Stimulated activated naive CD4-positive, alpha-beta T cell (primary cell): ENCODE measurements at regions not wholly inside any gene's neighbourhood (a gene's known extent, or its start where the extent isn't known, plus 50 kb on each side); places are given as distances from the start of the nearest gene placed in this dataset.
A peak's percentile ranks its signal among the peaks of the same experiment; 100 is the strongest.
"Not testable (repeated sequence)": the region's sequence is repeated elsewhere in the genome, so short reads cannot be mapped to it uniquely, and the experiment has no call there.

ENCODE experiments used
- DNase-seq, 6 experiments: peaks; one replicate each; lab custom pipeline; 2025; lab: John Stamatoyannopoulos, UW

DNA sequence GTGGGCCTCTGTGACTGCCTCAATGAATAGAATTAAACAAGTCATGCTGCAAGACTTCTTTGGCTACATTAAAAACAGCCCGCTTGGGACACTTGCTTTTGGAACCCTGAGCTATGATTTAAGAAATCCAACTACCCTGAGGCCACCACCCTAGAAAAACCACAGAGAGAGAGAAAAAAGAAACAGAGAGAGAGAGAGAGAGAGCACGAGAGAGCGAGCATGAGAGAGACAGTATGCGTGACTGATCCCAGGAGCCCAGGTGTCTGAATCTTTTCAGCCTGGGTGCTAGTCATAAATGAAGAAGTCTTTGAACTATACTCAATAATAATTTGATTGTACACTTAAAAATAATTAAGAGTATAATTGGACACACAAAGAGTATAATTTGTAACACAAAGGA lies 123.1 kb upstream of the FREM1 start:
- DNase-seq, result no peak

- no peak for DNase-seq
Observed at GRCh38 chr9:15032860-15033259, 122.6 kb upstream of the FREM1 start.

DNA sequence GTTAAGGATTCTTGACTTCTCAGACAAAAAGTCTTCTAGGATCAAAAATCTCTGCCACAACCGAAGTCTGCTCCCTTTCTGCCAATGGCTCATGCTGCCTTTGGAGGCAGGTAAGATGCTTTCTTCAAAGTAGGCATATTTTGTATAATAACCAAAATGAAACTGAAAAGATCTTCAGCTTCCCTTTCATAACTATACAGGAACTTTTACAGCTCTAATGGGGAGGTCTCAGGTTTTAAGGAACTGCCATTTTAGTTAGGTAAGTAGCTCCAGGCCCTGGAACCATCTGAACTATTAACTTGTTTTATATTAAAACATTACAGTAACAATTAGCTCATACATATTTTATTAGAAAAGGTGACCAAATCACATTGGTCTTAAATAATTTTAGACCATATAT lies 110.9 kb upstream of the FREM1 start:
- DNase-seq, result no peak

- DNase-seq, result no peak
Observed at GRCh38 chr9:15018096-15018637, 107.9 kb upstream of the FREM1 start.

GRCh38 chr9:15010581-15010980 lies 100.4 kb upstream of the FREM1 start:
- no peak for DNase-seq

GRCh38 chr9:15007698-15008097 lies 97.5 kb upstream of the FREM1 start:
- no peak for DNase-seq

DNA sequence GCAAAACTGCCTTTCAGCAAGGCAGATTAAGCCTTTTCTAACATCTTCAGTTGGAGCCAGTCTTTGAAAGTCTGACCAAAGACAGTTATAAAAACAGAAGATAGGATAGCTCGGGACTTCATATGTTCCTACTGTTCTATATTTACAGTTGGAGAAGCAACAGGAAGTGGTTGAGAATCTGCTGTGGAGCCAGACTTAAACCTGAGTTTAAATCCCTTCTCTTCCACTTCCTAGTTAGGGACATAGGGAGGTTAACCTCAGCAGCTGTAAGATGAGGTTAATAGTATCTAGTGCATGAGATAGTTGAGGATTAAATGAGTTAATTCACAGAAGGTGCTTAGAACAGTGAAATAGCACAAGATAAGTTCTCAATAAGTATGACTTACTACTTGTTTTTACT lies 84.5 kb upstream of the FREM1 start:
- no peak for DNase-seq

GRCh38 chr9:14993901-14994554 lies 83.8 kb upstream of the FREM1 start:
- peak in 4 of 6 experiments; percentile 9 to 58 (median 52) for DNase-seq

DNA sequence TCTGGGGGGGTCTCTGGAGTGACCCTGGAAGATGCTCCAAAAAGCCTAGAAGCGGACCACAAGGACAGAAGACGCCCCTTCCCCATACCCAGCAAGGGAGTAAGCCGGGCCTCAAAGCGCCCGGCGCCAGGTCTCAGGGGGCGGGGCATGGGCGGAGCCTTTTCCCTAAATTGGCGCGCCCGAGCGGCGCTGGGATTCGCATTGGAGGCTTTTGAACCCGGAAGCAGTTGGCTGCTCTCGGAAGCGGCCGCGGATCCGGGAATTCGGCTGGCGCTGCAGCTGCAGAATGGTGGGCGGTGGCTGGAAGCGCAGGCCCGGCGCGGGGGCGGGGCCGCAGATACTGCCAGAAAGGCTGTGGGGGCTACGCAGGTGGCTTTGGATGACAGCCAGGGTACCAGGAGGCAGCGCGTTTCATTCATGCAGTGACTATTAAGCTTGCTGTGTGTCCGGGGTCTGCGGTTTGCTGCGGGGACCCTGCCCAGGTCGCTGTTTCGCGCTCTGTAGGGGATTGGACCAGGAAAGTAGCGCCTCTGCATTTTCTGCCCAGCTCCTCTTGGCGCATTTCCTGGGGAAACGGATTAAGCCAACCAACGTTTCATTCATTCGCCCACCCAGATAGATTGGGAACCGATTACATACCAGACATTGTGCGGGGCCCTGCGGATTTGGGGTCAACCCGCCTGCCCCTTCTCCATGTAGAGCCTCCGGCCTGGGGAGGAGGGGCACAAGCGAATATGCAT lies 83.0 kb upstream of the FREM1 start:
- DNase-seq, result peak in 5 of 6 experiments; percentile 10 to 37 (median 22)

- peak in 1 of 6 experiments; percentile 17 for DNase-seq
Observed at GRCh38 chr9:14992516-14992915, 82.3 kb upstream of the FREM1 start.

GRCh38 chr9:14992081-14992480 lies 81.9 kb upstream of the FREM1 start:
- peak in 3 of 6 experiments; percentile 27 to 43 (median 27) for DNase-seq

DNA sequence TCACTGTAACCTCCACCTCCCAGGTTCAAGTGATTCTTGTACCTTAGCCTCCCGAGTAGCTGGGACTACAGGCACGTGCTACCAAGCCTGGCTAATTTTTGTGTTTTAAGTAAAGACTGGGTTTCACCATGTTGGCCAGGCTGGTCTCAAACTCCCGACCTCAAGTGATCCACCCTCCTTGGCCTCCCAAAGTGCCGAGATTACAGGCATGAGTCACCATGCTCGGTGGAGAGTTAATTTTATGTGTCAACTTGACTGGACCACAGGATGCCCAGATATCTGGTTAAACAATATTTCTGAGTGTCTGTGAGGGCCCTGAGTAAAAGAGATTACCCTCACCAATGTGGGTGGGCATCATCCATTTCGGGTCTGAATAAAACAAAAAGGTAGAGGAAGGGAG lies 80.4 kb upstream of the FREM1 start:
- DNase-seq, result not testable (repeated sequence)

DNA sequence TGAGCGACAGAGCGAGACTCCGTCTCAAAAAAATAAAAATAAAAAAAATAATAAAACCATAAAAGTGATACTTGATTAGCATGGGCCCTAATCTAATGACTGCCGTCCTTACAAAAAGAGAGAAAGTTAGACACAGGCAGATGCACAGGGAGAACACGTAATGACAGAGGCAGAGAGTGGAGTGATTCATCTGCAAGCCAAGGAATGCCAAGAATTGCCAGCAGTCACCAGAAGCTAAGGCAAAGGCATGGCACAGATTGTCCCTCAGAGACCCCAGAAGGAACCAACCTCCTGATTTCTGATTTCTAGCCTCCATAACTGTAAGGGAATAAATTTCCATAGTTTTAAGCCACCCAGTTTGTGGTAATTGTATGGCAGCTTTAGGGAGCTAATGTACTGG lies 79.6 kb upstream of the FREM1 start:
- DNase-seq, result no peak

- DNase-seq, result not testable (repeated sequence)
Observed at GRCh38 chr9:14989336-14989735, 79.1 kb upstream of the FREM1 start.

- no peak for DNase-seq
Observed at GRCh38 chr9:14987858-14988257, 77.6 kb upstream of the FREM1 start.

DNA sequence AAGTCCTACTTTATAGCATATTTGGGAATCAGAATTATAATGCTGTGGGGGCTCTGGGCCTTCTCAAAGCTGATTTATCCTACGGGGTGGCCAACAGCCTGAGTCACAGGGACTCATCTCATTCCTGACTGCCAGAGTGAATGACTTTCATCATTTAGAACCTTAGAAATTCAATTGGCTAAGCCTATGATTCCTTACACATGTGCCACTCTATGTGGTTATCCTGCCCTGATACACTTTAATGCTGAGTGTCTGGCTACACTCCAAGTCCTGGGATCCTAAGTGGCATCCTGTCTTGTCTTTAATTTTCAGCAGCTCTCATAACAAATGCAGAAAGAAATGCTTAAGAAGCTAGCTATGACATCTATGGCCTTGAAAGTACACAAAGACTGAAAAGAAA lies 75.2 kb upstream of the FREM1 start:
- no peak for DNase-seq

GRCh38 chr9:14983599-14983998 lies 73.4 kb upstream of the FREM1 start:
- no peak for DNase-seq

DNA sequence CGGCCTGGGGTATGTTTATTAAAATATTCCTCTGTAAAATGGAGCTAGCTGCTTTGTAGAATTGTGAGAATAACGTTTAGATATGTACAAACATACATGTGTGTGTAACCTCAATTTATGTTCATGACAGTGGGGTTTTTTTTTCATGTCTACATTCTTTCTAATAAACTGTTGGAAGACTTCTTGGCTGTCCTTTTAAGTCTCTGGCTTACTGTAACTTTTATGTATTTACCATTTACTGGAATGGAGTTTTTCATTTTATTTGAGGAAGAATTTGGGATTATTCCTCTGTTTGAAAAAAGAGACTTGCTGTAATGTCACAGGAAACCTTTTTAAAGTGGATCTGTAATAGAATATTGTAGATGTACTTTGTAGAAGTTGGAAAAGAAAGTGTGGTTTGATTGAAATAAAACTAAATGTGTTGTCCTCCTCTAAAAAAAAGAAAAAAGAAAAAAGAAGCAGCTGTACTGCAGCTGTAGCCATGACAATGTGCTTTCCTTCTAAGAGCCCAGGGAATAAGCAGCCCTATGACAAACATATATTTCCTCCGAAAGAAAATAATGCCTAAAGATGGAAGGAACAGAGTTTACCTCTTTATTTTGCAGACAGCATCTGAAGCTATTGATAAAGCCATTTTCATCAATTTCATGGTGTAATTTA lies 71.2 kb upstream of the FREM1 start:
- DNase-seq, result no peak

DNA sequence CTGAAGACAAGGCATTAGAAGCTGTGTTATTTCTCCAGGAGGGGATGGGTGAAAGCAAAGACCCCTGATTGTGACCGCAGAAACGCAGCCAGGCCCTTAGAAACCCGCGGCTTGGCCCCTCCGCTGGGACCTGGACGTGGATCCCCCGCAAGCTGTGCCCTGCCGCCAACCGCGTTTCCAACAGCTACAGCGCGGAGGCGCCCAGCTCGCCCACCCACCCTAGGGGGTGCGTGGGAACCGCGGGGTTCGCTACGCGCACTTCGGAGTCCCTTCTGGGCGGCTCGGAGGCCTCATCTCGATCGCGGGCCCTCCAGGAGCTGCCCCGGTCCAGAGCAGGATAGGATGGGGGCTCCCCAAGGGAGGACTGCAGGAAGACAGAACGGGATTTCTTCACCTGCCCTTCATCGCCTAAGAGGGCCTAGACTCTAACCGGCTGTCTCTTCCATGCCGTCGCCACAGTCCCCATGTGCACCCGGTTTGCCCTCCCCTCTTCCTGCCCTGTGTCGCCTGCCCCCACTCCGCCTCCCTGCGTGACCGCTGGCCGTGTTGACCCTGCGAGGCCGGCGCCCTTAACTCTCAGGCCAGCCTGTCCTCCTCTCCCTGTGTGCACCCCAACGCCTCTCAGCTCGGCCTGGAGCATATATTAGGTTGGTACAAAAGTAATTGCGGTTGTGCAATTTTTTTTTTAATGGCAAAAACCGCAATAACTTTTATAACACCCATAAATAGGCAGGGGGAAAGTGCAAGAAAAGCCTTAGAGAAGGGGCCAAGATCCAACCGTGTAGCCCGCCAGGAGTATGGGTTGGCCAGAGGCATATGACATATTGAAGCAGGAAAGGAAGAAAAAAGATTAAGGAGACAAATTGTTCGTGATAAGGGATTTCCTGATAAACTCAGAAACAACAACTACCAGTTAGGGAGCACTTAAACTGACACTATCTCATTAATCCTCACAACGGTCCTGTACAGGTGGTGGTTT lies 68.1 kb upstream of the FREM1 start:
- DNase-seq, result no peak

DNA sequence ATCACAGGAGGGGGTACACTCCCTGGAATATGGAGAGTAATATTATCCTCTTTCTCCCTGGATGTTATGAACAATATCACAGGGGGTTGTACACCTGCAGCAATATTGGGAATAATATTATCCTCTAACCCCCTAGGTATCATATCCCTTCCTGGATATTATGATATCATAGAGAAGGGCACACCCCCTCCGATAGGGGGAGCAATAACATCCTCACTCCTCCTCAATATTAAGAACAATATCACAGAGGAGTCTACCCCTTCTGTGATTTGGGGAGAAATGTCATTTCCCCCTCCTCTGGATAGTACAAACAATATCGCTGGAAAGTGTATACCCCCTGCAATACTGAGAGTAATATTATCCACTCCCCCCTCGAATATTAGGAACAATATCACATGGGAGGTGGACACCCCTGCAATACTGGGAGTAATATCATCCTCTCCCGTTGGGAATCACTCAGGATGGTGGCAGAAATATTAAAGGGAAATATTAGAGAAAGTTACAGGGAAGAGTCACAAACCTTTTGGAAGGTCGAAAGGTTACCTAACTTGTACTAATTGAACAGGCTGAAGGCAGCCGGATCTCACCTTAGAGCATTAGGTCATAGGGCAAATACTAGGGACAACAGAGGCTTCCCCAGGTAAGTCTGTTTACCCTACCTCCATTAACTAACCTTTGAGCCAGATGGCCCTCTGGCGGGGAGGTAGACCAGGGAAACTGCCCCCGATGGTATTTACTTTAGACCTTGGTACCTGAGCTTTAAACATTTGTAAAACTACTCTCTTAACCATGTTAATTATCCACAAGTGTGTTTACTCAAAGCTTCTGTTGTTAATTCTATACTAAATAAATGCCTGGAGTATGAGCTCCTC lies 57.5 kb upstream of the FREM1 start:
- no peak for DNase-seq
